ENCODE measurements at regions not wholly inside any gene's neighbourhood (a gene's known extent, or its start where the extent isn't known, plus 50 kb on each side); places are given as distances from the start of the nearest gene placed in this dataset.
"Not testable (repeated sequence)": the region's sequence is repeated elsewhere in the genome, so short reads cannot be mapped to it uniquely, and the experiment has no call there.

DNA sequence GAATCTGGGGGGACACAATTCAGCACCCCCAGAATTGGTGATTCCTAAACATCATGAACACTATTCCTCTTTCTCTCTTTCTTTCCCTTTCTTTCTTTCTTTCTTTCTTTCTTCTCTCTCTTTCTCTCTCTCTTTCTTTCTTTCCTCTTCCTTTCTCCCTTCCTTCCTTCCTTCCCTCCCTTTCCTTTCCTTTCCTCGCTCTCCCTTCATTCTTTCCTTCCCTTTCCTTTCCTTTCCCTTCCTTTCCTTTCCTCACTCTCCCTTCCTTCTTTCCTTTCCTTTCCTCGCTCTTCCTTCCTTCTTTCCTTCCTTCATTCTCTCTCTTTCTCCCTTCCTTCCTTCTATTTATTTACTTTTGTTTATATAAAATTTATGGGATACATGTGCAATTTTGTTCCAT lies 2616.6 kb upstream of the DEFB115 start:
- TF ChIP-seq, protein P1, sequence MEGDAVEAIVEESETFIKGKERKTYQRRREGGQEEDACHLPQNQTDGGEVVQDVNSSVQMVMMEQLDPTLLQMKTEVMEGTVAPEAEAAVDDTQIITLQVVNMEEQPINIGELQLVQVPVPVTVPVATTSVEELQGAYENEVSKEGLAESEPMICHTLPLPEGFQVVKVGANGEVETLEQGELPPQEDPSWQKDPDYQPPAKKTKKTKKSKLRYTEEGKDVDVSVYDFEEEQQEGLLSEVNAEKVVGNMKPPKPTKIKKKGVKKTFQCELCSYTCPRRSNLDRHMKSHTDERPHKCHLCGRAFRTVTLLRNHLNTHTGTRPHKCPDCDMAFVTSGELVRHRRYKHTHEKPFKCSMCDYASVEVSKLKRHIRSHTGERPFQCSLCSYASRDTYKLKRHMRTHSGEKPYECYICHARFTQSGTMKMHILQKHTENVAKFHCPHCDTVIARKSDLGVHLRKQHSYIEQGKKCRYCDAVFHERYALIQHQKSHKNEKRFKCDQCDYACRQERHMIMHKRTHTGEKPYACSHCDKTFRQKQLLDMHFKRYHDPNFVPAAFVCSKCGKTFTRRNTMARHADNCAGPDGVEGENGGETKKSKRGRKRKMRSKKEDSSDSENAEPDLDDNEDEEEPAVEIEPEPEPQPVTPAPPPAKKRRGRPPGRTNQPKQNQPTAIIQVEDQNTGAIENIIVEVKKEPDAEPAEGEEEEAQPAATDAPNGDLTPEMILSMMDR (IDR thresholded peaks at IDR 0.05; ENCODE audit: insufficient read depth, low read depth, low read length): not testable (repeated sequence)
- not testable (repeated sequence) for TF ChIP-seq EZH2 (IDR thresholded peaks at IDR 0.05; ENCODE audit: insufficient read depth, low read length)

All from astrocyte (in vitro differentiated cells and primary cell).